Gastrocnemius medialis (tissue), 4 donors: ENCODE measurements at regions not wholly inside any gene's neighbourhood (a gene's known extent, or its start where the extent isn't known, plus 50 kb on each side); places are given as distances from the start of the nearest gene placed in this dataset.
"Not testable (repeated sequence)": the region's sequence is repeated elsewhere in the genome, so short reads cannot be mapped to it uniquely, and the experiment has no call there.

Experiments
- CTCF ChIP-seq, 5 experiments: fragments of 450-650 bp in 3 of 5; fragments of 200-600 bp in 2 of 5; sonication (generic) in 2 of 5; IDR thresholded peaks in 4 of 5; conservative IDR thresholded peaks in 1 of 5; 1 replicate in 4 of 5; 2 replicates in 1 of 5; pipeline ENCODE4 v1.5.1; 2016 to 2019; ENCODE audit warnings: antibody characterized with exemption in 5 of 5, mild to moderate bottlenecking in 3 of 5, moderate library complexity in 3 of 5
- POLR2A ChIP-seq, 2 donors: fragments of 450-650 bp; IDR thresholded peaks; one replicate each; pipeline ENCODE4 v1.6.1; 2017; ENCODE audit warnings: antibody characterized with exemption in 2 of 2, mild to moderate bottlenecking in 2 of 2, moderate library complexity in 2 of 2

GRCh38 chr1:120619867-120620692 is 103.7 kb upstream of the NBPF26 start:
- not testable (repeated sequence) for TF ChIP-seq CTCF (IDR thresholded peaks at IDR 0.05 in 4 of 5, conservative IDR thresholded peaks at IDR 0.05 in 1 of 5); POLR2A (IDR thresholded peaks at IDR 0.05)
